ENCODE measurements at regions not wholly inside any gene's neighbourhood (a gene's known extent, or its start where the extent isn't known, plus 50 kb on each side); places are given as distances from the start of the nearest gene placed in this dataset.

DNA sequence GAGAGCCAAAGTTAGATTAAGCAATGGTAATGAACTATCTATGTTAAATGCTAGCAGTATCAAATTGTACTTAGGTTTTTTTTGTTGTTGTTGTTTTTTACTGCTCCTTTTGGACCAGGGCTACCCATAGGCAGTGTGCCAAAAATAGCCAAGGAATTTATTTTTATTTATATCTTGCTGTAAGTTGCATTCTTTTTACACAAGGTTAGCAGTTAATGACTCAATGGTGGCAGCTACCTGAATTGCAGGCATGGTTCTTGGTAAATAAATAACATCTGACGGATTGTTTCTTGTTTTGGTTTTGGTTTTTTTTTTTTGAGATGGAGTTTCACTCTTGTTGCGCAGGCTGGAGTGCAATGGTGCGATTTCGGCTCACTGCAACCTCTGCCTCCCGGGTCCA, 194.8 kb upstream of the TSC22D1 start:
- Histone ChIP-seq H3K4me2 (ENCODE audit: low read length) (no peak overlapping the region), H3K9ac (ENCODE audit: low read length) (no peak overlapping the region), H3K9me2 (ENCODE audit: insufficient read depth) (no peaks in the 10 kb centered on the region), H2AFZ (ENCODE audit: low read depth, low read length, poor library complexity, severe bottlenecking) (no peak overlapping the region), H3K9me3 (ENCODE audit: control insufficient read depth in 1 of 2, insufficient read depth in 1 of 2, low read depth in 1 of 2, low read length in 2 of 2) (no peaks in the 10 kb centered on the region), H3K4me3 (replicated peaks in 1 of 2; ENCODE audit: low read depth in 1 of 2, low read length in 2 of 2) (no peak overlapping the region), H3K27me3 (ENCODE audit: insufficient read depth, low read length) (no peaks in the 10 kb centered on the region), H3K36me3 (ENCODE audit: control insufficient read depth in 1 of 2, insufficient read depth in 2 of 2, low read length in 2 of 2) (no peaks in the 10 kb centered on the region), H3K27ac (ENCODE audit: low read depth, low read length) (no peak overlapping the region), H4K20me1 (ENCODE audit: insufficient read depth) (no peaks in the 10 kb centered on the region), H3K79me2 (ENCODE audit: insufficient read depth, low read length) (no peaks in the 10 kb centered on the region), H3K4me1 (ENCODE audit: control insufficient read depth in 1 of 2, insufficient read depth in 2 of 2, low read length in 2 of 2) (no peaks in the 10 kb centered on the region; a peak in 1 of 4 replicates)
- ChIA-PET POLR2A (no interaction called here), CTCF (no interaction called here), RAD21 (ENCODE audit: low non-redundant PET in 1 of 2, low total read pairs in 2 of 2, uncharacterized antibody in 2 of 2, unreplicated experiment in 2 of 2) (no interaction called here)
- no peak for DNase-seq (ENCODE audit: low read depth, low spot score)
- intact Hi-C loops (cut with micrococcal nuclease) = no loop called here
- no peak for TF ChIP-seq RAD21 (IDR thresholded peaks at IDR 0.05; ENCODE audit: low read depth)
- TF ChIP-seq SIN3A (IDR thresholded peaks at IDR 0.05; ENCODE audit: low read depth) = no peak
- TF ChIP-seq CEBPB (IDR thresholded peaks at IDR 0.05; ENCODE audit: low read depth) = no peak
- no peak for TF ChIP-seq TCF7L2 (IDR thresholded peaks at IDR 0.05; ENCODE audit: borderline replicate concordance, extremely low read depth, insufficient read depth, insufficient read length)
- no TSS peak for BruUV-seq (replicated peaks)
- ATAC-seq = no peak

- intact Hi-C loops (cut with micrococcal nuclease) = no loop called here
- CTCF ChIA-PET = no interaction called here
Measured at GRCh38 chr13:44769686-44770085, 193.6 kb upstream of the TSC22D1 start.

More at GRCh38 chr13:44769686-44770085, 193.6 kb upstream of the TSC22D1 start:
- H3K4me1 ChIP-seq (ENCODE audit: control insufficient read depth in 1 of 2, insufficient read depth in 2 of 2, low read length in 2 of 2) = no peaks in the 10 kb centered on the region; a peak in 1 of 4 replicates
- TF ChIP-seq ZFX (IDR thresholded peaks at IDR 0.05) (no peak), POLR2AphosphoS5 (IDR thresholded peaks at IDR 0.05; ENCODE audit: low read depth, low read length) (no peak)
- TF ChIP-seq, protein P1, sequence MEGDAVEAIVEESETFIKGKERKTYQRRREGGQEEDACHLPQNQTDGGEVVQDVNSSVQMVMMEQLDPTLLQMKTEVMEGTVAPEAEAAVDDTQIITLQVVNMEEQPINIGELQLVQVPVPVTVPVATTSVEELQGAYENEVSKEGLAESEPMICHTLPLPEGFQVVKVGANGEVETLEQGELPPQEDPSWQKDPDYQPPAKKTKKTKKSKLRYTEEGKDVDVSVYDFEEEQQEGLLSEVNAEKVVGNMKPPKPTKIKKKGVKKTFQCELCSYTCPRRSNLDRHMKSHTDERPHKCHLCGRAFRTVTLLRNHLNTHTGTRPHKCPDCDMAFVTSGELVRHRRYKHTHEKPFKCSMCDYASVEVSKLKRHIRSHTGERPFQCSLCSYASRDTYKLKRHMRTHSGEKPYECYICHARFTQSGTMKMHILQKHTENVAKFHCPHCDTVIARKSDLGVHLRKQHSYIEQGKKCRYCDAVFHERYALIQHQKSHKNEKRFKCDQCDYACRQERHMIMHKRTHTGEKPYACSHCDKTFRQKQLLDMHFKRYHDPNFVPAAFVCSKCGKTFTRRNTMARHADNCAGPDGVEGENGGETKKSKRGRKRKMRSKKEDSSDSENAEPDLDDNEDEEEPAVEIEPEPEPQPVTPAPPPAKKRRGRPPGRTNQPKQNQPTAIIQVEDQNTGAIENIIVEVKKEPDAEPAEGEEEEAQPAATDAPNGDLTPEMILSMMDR (IDR thresholded peaks at IDR 0.05 in 2 of 3, conservative IDR thresholded peaks at IDR 0.05 in 1 of 3; ENCODE audit: borderline replicate concordance in 1 of 3, insufficient read depth in 1 of 3, low read depth in 2 of 3, low read length in 2 of 3) = no peak
- no peaks in the 10 kb centered on the region for H3K27me3 ChIP-seq (ENCODE audit: insufficient read depth, low read length)
- ATAC-seq (no peak), DNase-seq (ENCODE audit: low read depth, low spot score) (no peak)
- H2AFZ ChIP-seq (ENCODE audit: low read depth, low read length, poor library complexity, severe bottlenecking) = no peak overlapping the region
- RAD21 ChIA-PET (ENCODE audit: low non-redundant PET in 1 of 2, low total read pairs in 2 of 2, uncharacterized antibody in 2 of 2, unreplicated experiment in 2 of 2) = no interaction called here
- H3K9ac ChIP-seq (ENCODE audit: low read length) = no peak overlapping the region
- H3K79me2 ChIP-seq (ENCODE audit: insufficient read depth, low read length) = no peaks in the 10 kb centered on the region
- H3K9me2 ChIP-seq (ENCODE audit: insufficient read depth) = no peaks in the 10 kb centered on the region
- H3K4me3 ChIP-seq (replicated peaks in 1 of 2; ENCODE audit: low read depth in 1 of 2, low read length in 2 of 2) = no peak overlapping the region
- H3K27ac ChIP-seq (ENCODE audit: low read depth, low read length) = no peak overlapping the region
- H4K20me1 ChIP-seq (ENCODE audit: insufficient read depth) = no peaks in the 10 kb centered on the region
- no TSS peak for BruUV-seq (replicated peaks)
- H3K36me3 ChIP-seq (ENCODE audit: control insufficient read depth in 1 of 2, insufficient read depth in 2 of 2, low read length in 2 of 2) = no peaks in the 10 kb centered on the region
- POLR2A ChIA-PET = no interaction called here
- H3K9me3 ChIP-seq (ENCODE audit: control insufficient read depth in 1 of 2, insufficient read depth in 1 of 2, low read depth in 1 of 2, low read length in 2 of 2) = no peaks in the 10 kb centered on the region
- H3K4me2 ChIP-seq (ENCODE audit: low read length) = no peak overlapping the region

Data from HCT116 (cell line).